ENCODE measurements at regions not wholly inside any gene's neighbourhood (a gene's known extent, or its start where the extent isn't known, plus 50 kb on each side); places are given as distances from the start of the nearest gene placed in this dataset.

GRCh38 chr18:40976050-40976449 lies 979.0 kb upstream of the PIK3C3 start (continued):
- TF ChIP-seq MAX (IDR thresholded peaks at IDR 0.05), result no peak
- no peak for TF ChIP-seq YY1 (IDR thresholded peaks at IDR 0.05)
- no peak for TF ChIP-seq ZBTB33 (IDR thresholded peaks at IDR 0.05)
- no peak for TF ChIP-seq SP1 (IDR thresholded peaks at IDR 0.05)
- TF ChIP-seq RAD21 (IDR thresholded peaks at IDR 0.05), result no peak

- DNase-seq (ENCODE audit: low spot score), result no peak
- Histone ChIP-seq H3K4me3 (ENCODE audit: low read depth in 1 of 3, low read length in 3 of 3) (no peak overlapping the region), H3K9ac (ENCODE audit: low read depth in 1 of 2, low read length in 2 of 2) (no peak overlapping the region), H3K36me3 (ENCODE audit: control insufficient read depth in 4 of 4, insufficient read depth in 3 of 4, low read depth in 1 of 4, low read length in 3 of 4) (no peaks in the 10 kb centered on the region), H3K27me3 (ENCODE audit: control insufficient read depth in 4 of 4, insufficient read depth in 4 of 4, low read length in 3 of 4) (no peaks in the 10 kb centered on the region), H3K4me1 (ENCODE audit: control insufficient read depth in 4 of 4, insufficient read depth in 4 of 4, low read length in 3 of 4) (no peaks in the 10 kb centered on the region), H3K9me3 (ENCODE audit: control insufficient read depth in 4 of 4, low read length in 3 of 4) (peaks cover 0 to 2% (median 0%) of the 10 kb centered on the region in 4 donors), H3K27ac (ENCODE audit: low read depth in 1 of 2, low read length in 2 of 2) (no peak overlapping the region)
- TF ChIP-seq RAD21 (IDR thresholded peaks at IDR 0.05) (no peak), HNF4G (IDR thresholded peaks at IDR 0.05) (no peak), EGR1 (IDR thresholded peaks at IDR 0.05; ENCODE audit: low read depth in 2 of 2) (no peak), REST (IDR thresholded peaks at IDR 0.05) (no peak), TAF1 (conservative IDR thresholded peaks at IDR 0.05) (no peak), FOXA2 (IDR thresholded peaks at IDR 0.05) (no peak), FOXA1 (IDR thresholded peaks at IDR 0.05) (no peak), CTCF (IDR thresholded peaks at IDR 0.05; ENCODE audit: low read depth, low read length, missing input control) (no peak), MAX (IDR thresholded peaks at IDR 0.05) (no peak), NR2F2 (IDR thresholded peaks at IDR 0.05) (no peak), SP1 (IDR thresholded peaks at IDR 0.05) (no peak), YY1 (IDR thresholded peaks at IDR 0.05) (no peak), JUND (IDR thresholded peaks at IDR 0.05) (no peak)
Observed at GRCh38 chr18:40974448-40974847, 980.6 kb upstream of the PIK3C3 start.

- H3K9me3 ChIP-seq (ENCODE audit: control insufficient read depth in 4 of 4, low read length in 3 of 4), result no peaks in the 10 kb centered on the region
Observed at GRCh38 chr18:40962784-40963183, 992.2 kb upstream of the PIK3C3 start.

More at GRCh38 chr18:40962784-40963183, 992.2 kb upstream of the PIK3C3 start:
- TF ChIP-seq ZBTB33 (IDR thresholded peaks at IDR 0.05) (no peak), RXRA (IDR thresholded peaks at IDR 0.05) (no peak), JUND (IDR thresholded peaks at IDR 0.05) (no peak), MAX (IDR thresholded peaks at IDR 0.05) (no peak), YY1 (IDR thresholded peaks at IDR 0.05) (no peak), FOXA1 (IDR thresholded peaks at IDR 0.05) (no peak), GABPA (IDR thresholded peaks at IDR 0.05 in 1 of 2, conservative IDR thresholded peaks at IDR 0.05 in 1 of 2) (no peak), HNF4A (conservative IDR thresholded peaks at IDR 0.05) (no peak)
- no peak overlapping the region for H3K27ac ChIP-seq (ENCODE audit: low read depth in 1 of 2, low read length in 2 of 2)
- H3K27me3 ChIP-seq (ENCODE audit: control insufficient read depth in 4 of 4, insufficient read depth in 4 of 4, low read length in 3 of 4), result no peaks in the 10 kb centered on the region
- no peak overlapping the region for H3K9ac ChIP-seq (ENCODE audit: low read depth in 1 of 2, low read length in 2 of 2)
- H3K36me3 ChIP-seq (ENCODE audit: control insufficient read depth in 4 of 4, insufficient read depth in 3 of 4, low read depth in 1 of 4, low read length in 3 of 4), result no peaks in the 10 kb centered on the region
- DNase-seq (ENCODE audit: low spot score), result no peak
- 81% methylated on average over 1 of the region's 1 CpG for WGBS
- H3K4me1 ChIP-seq (ENCODE audit: control insufficient read depth in 4 of 4, insufficient read depth in 4 of 4, low read length in 3 of 4), result peaks cover 0 to 6% (median 3%) of the 10 kb centered on the region in 4 donors
- H3K4me3 ChIP-seq (ENCODE audit: low read depth in 1 of 3, low read length in 3 of 3), result no peak overlapping the region

Measured in liver (tissue), 8 donors.